ENCODE measurements at regions not wholly inside any gene's neighbourhood (a gene's known extent, or its start where the extent isn't known, plus 50 kb on each side); places are given as distances from the start of the nearest gene placed in this dataset.
A peak's percentile ranks its signal among the peaks of the same experiment; 100 is the strongest.

- TF ChIP-seq CTCF (IDR thresholded peaks at IDR 0.05; ENCODE audit: poor library complexity, severe bottlenecking) = no peak
Measured at GRCh38 chr14:55877942-55878341, 240.3 kb upstream of the PELI2 start.

DNA sequence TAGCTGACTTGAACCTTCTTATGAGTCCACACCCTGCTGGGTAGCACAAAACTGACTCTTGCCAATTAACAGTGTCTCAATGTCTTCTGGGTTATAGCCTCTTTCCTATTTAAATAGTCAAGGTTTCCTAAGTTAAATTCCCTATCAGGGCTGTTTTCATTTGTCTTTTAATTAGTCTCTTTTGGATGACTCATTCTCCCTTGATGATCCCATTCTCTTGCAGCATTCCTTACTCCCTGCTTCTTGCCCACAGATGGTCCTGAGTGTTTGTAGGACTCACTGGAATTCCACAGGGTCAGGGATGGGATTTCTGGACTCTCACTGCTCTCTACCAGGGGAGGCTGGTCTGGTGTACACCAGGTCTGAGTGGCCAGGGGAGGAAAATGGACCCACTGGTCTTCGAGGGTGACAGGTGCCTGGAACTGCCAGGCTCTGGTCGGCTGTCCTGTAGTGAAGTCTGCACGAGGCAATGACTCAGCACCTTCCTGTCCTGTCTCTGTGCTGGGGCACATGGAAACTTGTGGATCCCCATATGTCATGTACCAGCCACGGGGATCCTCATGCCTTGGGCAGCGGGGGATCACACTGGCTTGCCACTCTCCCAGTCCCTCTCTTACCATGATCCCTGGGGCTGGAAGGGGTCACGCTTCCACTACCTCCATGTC is 236.5 kb upstream of the PELI2 start:
- ATAC-seq (ENCODE audit: low read depth) (peak; percentile 24; the same call in 1 of the 3 replicates), DNase-seq (ENCODE audit: low spot score) (no peak)

More at GRCh38 chr14:55877942-55878341, 240.3 kb upstream of the PELI2 start:
- no peak for DNase-seq (ENCODE audit: low spot score)
- no peaks in the 10 kb centered on the region for H3K4me1 ChIP-seq (ENCODE audit: insufficient read depth, poor library complexity, severe bottlenecking)
- no peak overlapping the region for H3K27ac ChIP-seq (ENCODE audit: poor library complexity, severe bottlenecking)
- H3K9me3 ChIP-seq (ENCODE audit: severe bottlenecking) = no peaks in the 10 kb centered on the region
- no peak for ATAC-seq (ENCODE audit: low read depth)
- no peak overlapping the region for H3K4me3 ChIP-seq (ENCODE audit: severe bottlenecking)
- H3K27me3 ChIP-seq (ENCODE audit: insufficient read depth, poor library complexity, severe bottlenecking) = no peaks in the 10 kb centered on the region
- H3K36me3 ChIP-seq (ENCODE audit: low read depth) = no peaks in the 10 kb centered on the region

DNA sequence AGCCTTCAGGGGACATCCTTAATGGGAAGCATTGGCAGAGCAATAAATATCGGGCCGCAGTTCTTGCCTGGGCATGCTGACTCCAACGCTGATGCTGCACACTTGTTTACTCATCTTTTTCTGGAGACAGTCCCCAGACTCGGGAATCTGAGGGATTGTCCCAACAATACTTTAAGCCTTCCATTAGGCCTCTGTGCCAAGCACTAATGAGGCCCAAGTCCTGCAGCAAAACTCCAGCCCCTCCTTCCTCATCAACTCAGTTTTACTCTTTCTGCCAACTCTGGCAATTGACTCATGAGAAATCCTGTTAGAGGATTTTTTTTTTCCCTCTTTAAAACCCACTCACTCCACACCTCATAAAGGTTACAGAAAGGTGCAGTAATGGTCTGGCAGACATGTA is 233.4 kb upstream of the PELI2 start:
- ATAC-seq (ENCODE audit: low read depth) (peak; percentile 74), DNase-seq (ENCODE audit: low spot score) (no peak)
- H3K36me3 ChIP-seq (ENCODE audit: low read depth) = no peaks in the 10 kb centered on the region
- H3K9me3 ChIP-seq (ENCODE audit: severe bottlenecking) = no peaks in the 10 kb centered on the region
- peaks cover 26% of the 10 kb centered on the region for H3K4me1 ChIP-seq (ENCODE audit: insufficient read depth, poor library complexity, severe bottlenecking)
- peak overlapping the region; percentile 47 for H3K27ac ChIP-seq (ENCODE audit: poor library complexity, severe bottlenecking)
- H3K4me3 ChIP-seq (ENCODE audit: severe bottlenecking) = no peak overlapping the region
- H3K27me3 ChIP-seq (ENCODE audit: insufficient read depth, poor library complexity, severe bottlenecking) = no peaks in the 10 kb centered on the region
- no peak for TF ChIP-seq CTCF (IDR thresholded peaks at IDR 0.05; ENCODE audit: poor library complexity, severe bottlenecking)

More for the DNA sequence above, 236.5 kb upstream of the PELI2 start:
- Histone ChIP-seq H3K9me3 (ENCODE audit: severe bottlenecking) (no peaks in the 10 kb centered on the region), H3K36me3 (ENCODE audit: low read depth) (no peaks in the 10 kb centered on the region), H3K27ac (ENCODE audit: poor library complexity, severe bottlenecking) (no peak overlapping the region), H3K27me3 (ENCODE audit: insufficient read depth, poor library complexity, severe bottlenecking) (no peaks in the 10 kb centered on the region), H3K4me1 (ENCODE audit: insufficient read depth, poor library complexity, severe bottlenecking) (peaks cover 15% of the 10 kb centered on the region), H3K4me3 (ENCODE audit: severe bottlenecking) (no peak overlapping the region)
- no peak for TF ChIP-seq CTCF (IDR thresholded peaks at IDR 0.05; ENCODE audit: poor library complexity, severe bottlenecking)

- Histone ChIP-seq H3K27ac (ENCODE audit: poor library complexity, severe bottlenecking) (peak overlapping the region; percentile 49), H3K27me3 (ENCODE audit: insufficient read depth, poor library complexity, severe bottlenecking) (no peaks in the 10 kb centered on the region), H3K4me1 (ENCODE audit: insufficient read depth, poor library complexity, severe bottlenecking) (peaks cover 26% of the 10 kb centered on the region), H3K9me3 (ENCODE audit: severe bottlenecking) (no peaks in the 10 kb centered on the region), H3K36me3 (ENCODE audit: low read depth) (no peaks in the 10 kb centered on the region), H3K4me3 (ENCODE audit: severe bottlenecking) (no peak overlapping the region)
- DNase-seq (ENCODE audit: low spot score) (peak; percentile 89), ATAC-seq (ENCODE audit: low read depth) (peak; percentile 89)
- peak; percentile 11 for TF ChIP-seq CTCF (IDR thresholded peaks at IDR 0.05; ENCODE audit: poor library complexity, severe bottlenecking)
Measured at GRCh38 chr14:55889124-55889523, 229.1 kb upstream of the PELI2 start.

DNA sequence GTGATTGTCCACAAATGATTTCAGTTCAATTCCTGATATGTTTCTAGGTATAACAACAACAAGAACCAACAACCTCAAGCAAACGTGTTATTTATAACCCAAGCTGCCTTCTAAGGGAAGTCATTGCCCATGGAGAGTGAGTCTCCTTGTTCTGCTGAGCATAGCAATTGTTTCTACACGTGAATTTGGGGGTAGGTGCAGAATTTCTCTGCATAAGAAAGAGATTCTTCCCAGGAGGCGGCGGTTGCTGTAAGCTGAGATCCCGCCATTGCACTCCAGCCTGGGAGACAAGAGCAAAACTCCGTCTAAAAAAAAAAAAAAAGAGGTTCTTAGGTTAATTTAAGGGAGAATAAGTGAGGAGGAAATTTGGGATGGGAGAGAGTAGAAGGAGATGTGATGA is 226.5 kb upstream of the PELI2 start:
- Histone ChIP-seq H3K9me3 (ENCODE audit: severe bottlenecking) (no peaks in the 10 kb centered on the region), H3K27me3 (ENCODE audit: insufficient read depth, poor library complexity, severe bottlenecking) (no peaks in the 10 kb centered on the region), H3K36me3 (ENCODE audit: low read depth) (no peaks in the 10 kb centered on the region), H3K4me1 (ENCODE audit: insufficient read depth, poor library complexity, severe bottlenecking) (peaks cover 11% of the 10 kb centered on the region), H3K4me3 (ENCODE audit: severe bottlenecking) (no peak overlapping the region), H3K27ac (ENCODE audit: poor library complexity, severe bottlenecking) (no peak overlapping the region)
- DNase-seq (ENCODE audit: low spot score) (no peak), ATAC-seq (ENCODE audit: low read depth) (no peak)
- no peak for TF ChIP-seq CTCF (IDR thresholded peaks at IDR 0.05; ENCODE audit: poor library complexity, severe bottlenecking)

Data from RWPE2 (cell line).